ENCODE measurements at regions not wholly inside any gene's neighbourhood (a gene's known extent, or its start where the extent isn't known, plus 50 kb on each side); places are given as distances from the start of the nearest gene placed in this dataset.
A peak's percentile ranks its signal among the peaks of the same experiment; 100 is the strongest.
"Not testable (repeated sequence)": the region's sequence is repeated elsewhere in the genome, so short reads cannot be mapped to it uniquely, and the experiment has no call there.

DNA sequence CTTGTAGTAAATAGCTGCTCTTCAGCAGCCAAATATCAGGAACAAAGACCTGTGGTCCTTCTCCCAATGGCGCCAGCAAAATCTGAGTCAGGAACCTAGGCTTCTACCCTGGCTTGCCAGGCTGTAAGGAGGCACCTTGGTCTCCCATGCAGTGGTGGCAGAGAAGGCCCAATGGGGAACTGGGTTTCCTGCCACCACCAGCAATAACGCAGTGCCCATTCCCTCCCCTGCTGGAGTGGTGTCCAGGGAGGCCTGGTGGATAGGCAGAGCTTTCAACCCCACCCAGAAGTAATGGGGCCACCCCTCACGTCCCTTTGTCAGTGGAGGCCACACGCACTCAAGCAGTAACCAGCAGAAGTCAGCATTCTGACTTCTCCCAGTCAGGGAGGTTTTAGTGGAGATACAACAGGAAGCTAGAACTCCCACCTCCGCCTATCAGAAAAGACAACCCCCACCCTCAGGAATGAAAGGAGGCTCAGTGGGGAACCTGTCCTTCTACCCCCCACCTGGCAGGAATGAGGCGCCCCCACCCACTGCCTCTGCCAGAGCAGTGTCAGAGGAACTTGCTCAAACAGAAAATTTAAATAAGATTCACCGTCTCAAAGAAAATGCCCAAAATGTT is 132.4 kb downstream of the COPS8 start:
- peak; percentile 41 for DNase-seq (ENCODE audit: low spot score)

DNA sequence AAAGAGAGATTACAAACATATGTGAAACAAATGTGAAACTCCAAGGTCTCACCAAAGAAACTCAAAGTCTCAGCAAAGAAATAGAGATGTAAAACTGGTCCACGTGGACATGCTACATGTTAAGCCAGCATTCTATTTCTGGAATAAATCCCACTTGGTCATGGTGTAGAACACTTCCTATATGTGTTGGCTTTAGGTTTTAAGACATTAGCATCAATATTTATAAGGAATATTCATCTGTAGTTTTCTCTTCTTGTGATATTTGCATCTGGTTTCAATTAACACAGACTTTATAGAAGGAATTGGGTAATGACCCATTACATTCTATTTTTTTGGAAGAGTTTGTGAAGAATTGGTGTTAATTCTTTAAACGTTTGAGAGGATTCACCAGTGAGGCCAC is 133.1 kb downstream of the COPS8 start:
- DNase-seq (ENCODE audit: low spot score): no peak

DNA sequence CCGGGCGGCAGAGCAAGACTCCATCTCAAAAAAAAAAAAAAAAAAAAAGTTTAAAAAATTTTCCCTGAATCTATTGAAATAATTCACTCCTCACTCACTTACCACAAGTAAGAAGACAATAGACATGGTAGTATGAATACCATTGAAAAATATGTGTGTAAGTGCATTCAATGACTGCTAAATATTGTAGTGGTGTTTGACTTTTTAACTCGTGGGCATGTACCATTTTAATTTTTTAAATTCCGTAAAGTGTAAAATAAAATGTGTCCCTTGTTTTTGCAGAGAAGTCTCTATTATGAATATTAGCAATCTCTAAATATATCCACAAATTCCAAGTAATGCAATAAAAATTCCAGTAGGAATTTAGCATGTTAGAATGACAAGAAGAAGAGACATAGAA is 134.1 kb downstream of the COPS8 start:
- DNase-seq (ENCODE audit: low spot score): peak; percentile 36

DNA sequence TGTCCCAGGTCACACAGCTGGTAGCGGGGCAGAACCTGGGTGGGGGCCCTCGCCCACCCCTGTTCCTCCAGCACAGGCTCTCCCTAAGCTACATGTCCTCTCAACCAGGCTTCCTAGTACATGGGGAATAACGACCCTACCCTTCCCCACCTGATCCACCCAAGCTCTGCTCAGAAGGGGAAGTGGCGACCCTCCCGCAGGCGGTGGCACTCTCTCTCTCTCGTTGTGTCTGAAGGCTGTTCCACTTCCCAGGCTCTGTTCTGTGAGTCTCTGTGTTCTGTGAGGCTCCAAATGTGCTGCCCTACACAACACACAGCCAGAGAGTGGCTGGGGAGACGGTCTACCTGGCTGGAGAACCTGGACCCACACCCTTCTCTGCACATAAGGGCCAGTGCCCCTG is 135.8 kb downstream of the COPS8 start:
- no peak for DNase-seq (ENCODE audit: low spot score)

DNA sequence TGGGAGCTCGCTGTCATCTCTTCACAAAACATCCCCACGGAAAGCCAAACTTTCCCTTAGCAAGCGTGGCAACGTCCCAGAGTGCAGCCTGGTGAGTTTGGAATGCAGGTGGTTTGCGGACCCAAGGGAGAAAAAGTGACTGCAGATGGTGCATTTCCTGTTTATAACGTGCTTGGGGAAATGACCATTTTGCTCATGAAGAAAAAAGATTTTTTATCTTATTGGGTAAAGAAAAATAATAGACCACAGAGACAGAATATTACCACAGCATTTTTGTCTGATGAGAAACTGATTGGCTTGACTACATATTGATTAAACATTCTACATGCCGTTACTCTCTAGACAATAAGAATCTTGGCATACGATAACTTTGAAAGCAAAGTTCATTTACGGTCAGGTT is 136.5 kb downstream of the COPS8 start:
- DNase-seq (ENCODE audit: low spot score): peak; percentile 77

DNA sequence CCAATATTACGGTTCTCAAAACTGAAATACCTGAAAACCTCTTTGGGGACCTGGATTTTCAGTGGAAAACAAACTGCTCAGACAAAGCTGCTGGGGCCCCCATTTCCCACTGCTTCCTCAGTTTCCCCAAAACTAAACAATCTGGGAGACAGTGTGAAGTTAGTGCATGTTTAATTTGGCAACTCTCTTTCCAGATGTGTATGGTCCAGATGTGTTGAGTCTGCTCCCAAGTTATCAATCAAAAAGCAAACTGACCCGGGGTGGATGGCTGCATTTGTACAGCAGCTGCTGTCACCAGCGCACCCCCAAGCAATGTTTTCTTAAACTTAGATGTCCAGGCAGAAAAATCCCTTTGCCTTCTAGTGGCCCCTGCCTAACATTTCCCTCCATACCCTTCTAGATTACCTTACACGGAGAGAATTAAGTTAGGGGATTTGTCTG is 136.9 kb downstream of the COPS8 start:
- no peak for DNase-seq (ENCODE audit: low spot score)

DNA sequence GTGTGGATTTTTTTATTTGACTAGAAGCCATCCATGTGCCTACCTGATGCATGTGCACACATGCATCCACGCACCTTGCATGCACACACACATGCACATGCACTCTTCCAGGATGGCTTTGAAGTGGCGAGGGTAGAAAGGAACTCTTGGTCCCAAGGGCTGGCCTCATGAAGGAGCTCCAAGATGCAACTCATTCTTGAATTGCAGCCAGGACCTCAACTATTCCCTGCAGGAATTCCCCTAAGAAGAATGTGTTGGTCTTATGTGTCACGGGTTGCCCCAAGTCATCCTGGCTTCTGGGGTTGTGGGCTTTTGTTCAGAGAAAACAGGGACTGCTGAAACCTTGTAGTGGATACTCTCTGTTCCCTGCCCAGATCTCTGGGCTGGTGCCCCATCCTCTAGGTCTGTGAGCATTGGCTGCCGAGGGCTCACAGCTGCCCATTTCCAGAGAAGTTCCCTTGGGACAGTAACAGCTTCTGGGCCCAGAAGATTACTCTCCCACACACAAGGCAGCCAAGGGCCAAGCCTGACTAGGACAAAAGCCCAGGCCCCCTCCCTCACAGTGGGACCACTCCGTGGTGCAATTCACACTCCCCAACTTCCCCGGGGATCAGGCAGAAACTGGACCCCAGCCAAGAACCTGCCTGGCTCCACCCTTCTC is 137.6 kb downstream of the COPS8 start:
- DNase-seq (ENCODE audit: low spot score): peak; percentile 79

DNA sequence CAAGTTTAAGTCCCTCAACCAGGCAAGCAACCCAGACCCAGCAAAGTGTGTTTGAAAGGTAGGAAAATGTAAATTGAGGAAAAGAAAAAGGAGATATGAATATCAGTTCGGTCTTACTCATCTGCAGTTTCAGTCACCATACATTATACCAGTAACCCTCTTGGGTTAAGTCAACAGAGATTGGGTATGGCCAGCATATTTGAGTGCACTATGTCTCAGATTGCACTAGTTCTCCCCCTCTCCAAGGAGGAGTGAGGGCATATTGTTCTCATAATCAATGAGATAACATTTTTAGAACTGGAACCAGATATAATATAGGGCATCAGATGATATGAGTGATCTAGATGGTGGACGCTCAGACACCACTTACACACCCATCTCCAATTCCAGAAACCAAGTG is 141.5 kb downstream of the COPS8 start:
- no peak for DNase-seq (ENCODE audit: low spot score)

DNA sequence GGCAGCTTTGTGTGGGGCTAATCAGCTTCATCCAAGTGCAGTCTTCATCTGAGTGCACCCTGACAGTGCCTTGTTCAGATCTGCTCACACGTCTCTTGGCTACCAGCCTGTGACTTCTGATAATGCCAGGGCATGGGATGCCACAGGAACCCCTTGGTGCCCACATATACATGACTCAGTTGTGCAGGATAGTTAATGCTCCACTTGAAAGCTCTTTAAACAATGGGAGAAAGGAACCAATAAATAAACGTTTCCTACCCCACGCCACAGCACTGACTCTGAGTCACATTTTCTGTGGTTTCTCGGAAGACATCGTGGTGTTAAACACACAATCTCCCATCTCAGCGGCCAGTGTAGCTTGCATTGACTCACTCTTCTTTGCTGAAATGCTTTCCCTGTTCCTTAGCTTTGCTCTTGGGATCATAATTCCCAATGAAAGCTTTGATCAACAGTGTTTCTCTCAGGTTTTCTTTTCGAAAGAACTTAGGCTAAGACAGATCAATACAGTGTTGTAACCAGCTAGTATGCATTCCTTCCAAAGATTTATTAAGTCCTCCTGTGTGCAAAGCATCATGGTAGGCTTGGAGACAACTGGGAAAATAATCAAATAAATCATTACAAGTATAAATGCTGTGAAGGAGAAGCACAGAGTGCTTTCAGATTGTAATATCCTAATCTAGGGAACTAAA is 142.0 kb downstream of the COPS8 start:
- peak; percentile 79 for DNase-seq (ENCODE audit: low spot score)

DNA sequence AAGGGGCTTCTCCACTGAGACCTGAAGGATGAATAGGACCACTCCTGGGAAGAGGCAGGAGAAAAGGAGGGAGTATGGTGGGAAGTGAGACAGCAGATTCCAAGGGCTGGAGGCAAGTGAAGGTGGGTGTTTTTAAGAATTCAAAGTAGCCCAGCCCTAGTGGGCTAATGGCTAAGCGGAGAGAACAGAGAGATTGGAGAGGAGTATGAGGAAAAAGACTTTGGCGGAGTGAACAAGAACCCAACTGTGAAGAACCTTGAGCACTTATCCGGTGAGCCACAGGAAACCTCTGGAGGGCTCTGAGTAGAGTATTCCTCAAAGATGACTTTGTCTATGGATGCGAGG is 142.6 kb downstream of the COPS8 start:
- DNase-seq (ENCODE audit: low spot score): no peak

DNA sequence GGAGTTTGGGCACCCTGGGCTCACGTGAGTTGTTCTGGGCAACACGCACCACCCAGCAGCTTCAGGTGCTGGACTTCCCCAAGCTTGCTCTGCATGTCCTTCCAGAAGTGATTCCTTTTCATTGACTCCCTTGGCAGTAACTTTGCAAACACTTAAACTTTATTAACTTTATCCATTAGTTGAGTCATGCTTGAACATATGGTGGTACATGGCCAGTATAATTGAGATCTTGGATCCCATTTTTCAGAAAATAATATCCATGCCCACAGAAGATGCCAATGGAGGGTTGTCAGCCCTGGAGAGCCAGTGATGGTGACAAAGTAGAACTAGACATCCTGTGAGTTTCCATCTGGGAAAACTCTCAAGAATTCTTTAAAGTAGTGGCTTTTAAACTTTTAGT is 144.2 kb downstream of the COPS8 start:
- no peak for DNase-seq (ENCODE audit: low spot score)

DNA sequence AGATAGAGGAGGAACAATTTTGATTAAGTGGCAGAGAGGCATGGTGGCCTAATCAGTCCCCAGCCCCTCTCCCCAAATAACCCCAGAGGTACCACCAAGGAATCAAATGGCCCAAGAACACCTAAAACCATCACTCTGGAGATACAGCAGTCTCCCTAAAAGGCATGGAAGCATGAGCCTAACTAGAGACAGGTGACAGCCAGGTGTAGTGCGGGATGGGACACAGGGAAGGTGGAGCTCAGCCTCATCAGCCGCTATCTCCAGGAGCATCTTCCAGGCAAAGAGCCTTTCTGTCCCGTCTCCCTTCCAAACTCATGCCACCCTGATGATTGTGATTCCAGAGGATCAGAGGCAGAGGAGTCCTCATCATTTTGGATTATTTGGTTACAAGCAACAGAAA is 144.7 kb downstream of the COPS8 start:
- DNase-seq (ENCODE audit: low spot score): no peak

DNA sequence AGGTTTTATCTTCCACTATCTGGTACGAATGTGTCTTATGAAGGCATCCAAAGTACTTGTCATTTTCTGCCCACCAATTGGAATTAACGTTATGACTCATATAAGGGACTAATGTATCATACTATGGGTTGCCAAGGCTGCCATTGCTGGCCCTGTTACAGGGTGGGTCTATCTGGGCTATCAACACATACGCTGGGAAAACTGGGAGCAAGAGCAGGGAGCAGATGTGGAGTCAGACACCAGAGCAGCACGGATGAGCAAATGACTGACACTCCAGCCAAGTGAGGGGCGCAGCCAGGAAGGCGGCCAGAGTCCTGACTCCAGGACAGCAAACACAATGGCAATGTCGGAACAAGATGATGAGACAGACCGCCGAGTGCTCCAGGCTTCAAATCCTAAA is 145.9 kb downstream of the COPS8 start:
- DNase-seq (ENCODE audit: low spot score): no peak

DNA sequence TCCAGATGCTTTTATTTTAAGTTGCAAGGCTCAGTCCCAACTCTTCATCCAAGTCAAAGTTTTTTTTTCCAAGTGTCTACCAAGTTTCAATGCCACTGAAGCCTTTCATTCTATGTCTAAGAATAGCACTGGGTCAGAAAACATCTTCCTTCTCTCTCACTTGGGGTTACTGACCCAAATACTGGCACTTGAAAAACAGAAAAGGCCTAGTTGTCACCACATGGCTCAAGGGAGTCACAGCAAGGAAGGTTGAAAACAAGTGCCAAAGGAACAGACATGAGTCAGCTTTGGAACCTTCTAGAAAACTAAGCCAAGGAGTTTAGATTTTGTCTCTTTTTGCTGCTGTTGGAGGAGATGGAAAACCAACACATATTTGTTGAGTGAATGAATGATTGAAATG is 146.5 kb downstream of the COPS8 start:
- no peak for DNase-seq (ENCODE audit: low spot score)

DNA sequence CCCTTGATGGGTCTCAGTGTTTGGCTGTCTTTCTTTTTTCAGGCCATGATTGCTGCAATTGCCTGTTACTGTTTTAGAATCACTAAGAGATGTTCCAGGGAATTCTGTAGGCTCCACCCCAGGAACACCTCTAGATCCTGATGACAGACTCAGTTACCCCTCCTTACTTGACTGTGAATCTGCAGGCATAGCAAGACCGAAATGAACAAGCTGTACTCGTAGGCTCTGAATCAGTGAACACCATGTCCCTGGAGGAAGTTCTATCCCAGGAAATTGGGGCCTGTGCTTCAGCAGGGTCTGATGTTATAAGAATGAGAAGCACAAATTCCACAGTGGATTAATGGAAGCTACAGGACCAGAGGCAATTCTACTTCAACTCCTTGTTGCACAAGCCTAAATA is 148.6 kb downstream of the COPS8 start:
- DNase-seq (ENCODE audit: low spot score): no peak

DNA sequence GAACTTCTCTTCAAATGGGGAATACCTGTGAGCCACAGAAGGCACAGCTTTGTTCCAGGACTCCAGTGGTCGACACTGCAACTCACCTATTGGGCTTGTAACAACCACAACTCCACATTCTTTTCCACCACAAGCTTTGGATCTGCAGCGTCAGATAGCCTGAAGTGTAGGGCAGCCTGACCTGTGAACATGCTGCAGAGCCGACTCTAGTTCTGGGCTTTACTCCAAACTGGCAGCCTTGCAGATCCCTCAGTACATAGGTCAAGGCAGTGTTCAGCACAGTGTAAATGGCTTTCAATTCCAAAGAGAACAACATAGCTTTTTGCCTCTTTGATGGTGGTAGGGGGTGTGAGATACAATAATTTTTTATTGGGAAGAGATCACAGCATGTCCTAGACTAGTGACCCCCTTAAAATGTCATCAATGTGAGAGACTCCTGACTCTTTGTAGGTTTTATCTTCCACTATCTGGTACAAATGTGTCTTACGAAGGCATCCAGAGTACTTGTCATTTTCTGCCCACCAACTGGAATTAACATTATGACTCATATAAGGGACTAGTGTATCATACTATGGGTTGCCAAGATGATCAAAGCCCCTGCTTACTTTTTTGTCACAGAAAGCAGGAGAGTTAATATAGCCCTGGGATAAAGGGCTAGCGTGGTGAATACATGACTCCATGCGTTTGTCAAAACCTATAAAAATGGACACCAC is 149.8 kb downstream of the COPS8 start:
- DNase-seq (ENCODE audit: low spot score): peak; percentile 59

DNA sequence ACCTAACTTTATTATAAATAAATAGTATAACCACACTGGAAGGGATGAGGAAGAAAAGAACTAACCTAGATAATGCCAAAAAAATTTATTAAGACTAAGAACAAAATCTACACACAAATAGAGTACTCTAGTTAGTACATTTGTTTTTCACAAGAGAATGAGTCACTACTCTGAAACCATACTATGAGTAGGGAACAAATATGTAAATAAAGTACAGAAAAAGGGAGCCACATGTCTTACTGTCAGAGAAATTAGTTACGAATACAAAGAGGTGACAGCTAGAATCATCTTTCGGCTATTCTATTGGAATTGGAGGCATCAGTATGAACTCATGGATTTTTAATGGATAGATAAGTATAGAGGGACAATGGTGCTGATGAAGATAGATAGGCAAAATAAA is 150.5 kb downstream of the COPS8 start:
- no peak for DNase-seq (ENCODE audit: low spot score)

DNA sequence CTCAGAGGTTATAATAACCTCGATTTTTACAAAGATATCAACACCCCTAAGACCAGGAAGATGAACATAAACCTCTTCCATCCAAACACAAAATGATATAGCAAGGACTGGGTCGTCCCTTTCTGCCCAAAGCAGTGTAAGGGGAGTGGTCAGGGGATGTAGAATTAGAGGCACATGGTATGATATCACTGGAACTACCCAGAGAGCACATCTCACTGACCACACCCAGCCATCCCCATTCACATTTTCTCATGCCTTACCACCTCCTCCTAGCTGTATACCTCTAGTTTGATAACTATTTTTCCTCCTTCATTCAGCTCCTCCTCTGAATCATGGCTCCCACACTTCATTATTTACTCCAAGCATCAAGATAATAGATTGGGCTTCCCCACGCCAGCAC is 152.6 kb downstream of the COPS8 start:
- DNase-seq (ENCODE audit: low spot score): no peak

DNA sequence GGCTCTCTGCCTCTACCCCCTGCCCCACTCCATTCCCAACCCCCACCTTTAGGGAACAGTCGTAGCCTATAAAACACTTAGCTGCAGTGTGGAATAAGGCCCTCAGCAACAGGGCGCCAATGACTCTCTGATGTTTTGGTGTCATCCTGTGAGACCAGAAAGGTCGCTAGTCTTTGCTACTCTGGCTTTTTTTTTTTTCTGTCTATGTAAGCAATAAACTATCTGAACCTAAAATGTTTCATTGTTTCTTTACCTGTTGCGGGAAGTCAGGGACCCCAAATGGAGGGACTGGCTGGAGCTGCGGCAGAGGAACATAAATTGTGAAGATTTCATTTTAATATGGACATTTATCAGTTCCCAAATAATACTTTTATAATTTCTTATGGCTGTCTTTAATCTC is 154.6 kb downstream of the COPS8 start:
- no peak for DNase-seq (ENCODE audit: low spot score)

DNA sequence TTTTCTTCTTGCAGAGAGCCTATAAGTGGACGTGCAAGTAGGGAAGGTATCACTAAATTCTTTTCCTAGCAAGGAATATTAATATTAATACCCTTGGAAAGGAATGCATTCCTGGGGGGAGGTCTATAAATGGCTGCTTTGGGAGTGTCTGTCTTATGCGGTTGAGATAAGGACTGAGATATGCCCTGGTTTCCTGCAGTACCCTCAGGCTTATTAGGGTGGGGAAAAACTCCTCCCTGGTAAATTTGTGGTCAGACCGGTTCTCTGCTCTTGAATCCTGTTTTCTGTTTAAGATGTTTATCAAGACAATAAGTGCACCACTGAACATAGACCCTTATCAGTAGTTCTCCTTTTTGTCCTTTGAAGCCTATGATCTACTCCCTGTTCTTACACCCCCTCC is 155.2 kb downstream of the COPS8 start:
- not testable (repeated sequence) for DNase-seq (ENCODE audit: low spot score)

DNA sequence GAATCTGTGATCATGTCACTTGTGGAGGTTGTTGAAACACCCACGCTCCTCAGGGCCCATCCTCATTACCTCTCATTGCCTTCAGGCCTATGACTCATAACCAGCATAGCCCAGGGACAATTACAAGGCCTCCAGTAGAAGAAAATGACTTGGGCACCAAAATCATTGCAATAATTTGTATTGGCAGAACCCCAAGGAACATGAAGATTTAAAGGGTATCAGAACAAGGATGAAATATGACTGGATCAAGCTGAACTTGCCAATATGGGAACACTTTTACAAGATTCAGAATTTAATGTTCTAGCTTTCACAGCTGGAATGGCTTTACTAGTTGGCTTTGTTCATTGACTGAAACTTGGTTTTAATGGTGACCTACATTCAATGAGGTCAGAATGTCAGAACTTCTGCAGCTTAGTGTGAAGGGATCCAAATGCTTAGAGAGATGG is 156.4 kb downstream of the COPS8 start:
- DNase-seq (ENCODE audit: low spot score): no peak

DNA sequence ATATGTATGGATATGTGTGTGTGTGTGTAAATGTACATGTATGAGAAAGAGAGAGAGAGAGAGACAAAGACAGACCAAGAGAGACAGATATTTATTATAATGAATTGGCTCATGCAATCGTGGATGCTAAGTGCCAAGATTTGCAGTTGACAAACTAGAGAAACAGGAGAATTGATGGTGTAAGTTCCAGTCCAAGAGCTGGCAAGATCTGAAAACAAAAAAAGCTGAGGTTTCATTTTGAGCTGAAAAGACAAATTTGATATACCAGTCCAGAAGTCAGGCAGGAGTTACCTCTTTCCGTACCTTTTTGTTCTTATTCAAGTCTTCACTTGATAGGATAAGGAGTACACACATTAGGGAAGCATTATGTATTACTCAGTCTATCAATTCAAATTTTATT is 157.8 kb downstream of the COPS8 start:
- no peak for DNase-seq (ENCODE audit: low spot score)

DNA sequence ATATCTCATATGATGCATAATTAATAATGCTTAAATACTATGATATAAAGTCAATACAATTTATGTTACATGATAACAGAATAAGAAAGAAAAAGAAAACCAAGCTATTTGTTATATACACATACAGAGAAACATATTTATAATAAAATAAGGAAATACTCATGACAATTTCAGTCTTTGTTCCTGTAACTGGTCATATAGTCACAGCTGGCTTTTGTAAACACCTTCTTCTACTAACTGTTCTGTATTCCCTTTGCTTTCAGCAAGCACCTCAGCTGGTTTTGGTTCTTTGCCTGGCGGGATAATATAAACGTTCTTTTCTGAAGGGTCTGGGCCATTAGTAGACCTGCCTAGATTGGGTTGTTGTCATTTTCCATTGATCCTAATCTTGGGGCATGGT is 158.5 kb downstream of the COPS8 start:
- DNase-seq (ENCODE audit: low spot score): no peak
